G401.6 (cell line): ENCODE measurements at regions not wholly inside any gene's neighbourhood (a gene's known extent, or its start where the extent isn't known, plus 50 kb on each side); places are given as distances from the start of the nearest gene placed in this dataset.
"Not testable (repeated sequence)": the region's sequence is repeated elsewhere in the genome, so short reads cannot be mapped to it uniquely, and the experiment has no call there.

Experiments
- FAIRE-seq: peaks from 2 replicates; lab custom pipeline; 2012; peaks lifted over from hg19 to GRCh38; lab: Jason Lieb, UNC

- peak; percentile 89 for FAIRE-seq
Observed at GRCh38 chr12:105457026-105457425, 126.5 kb downstream of the C12orf75 start.

GRCh38 chr12:105459760-105460330, 129.4 kb downstream of the C12orf75 start:
- FAIRE-seq: peak; percentile 93

GRCh38 chr12:105461271-105461943, 130.9 kb downstream of the C12orf75 start:
- FAIRE-seq: peak; percentile 96

- no peak for FAIRE-seq
Observed at GRCh38 chr12:105461944-105462762, 131.7 kb downstream of the C12orf75 start.

- no peak for FAIRE-seq
Observed at GRCh38 chr12:105462831-105463230, 132.3 kb downstream of the C12orf75 start.

GRCh38 chr12:105464406-105464805, 133.9 kb downstream of the C12orf75 start:
- no peak for FAIRE-seq

GRCh38 chr12:105466231-105466900, 135.9 kb downstream of the C12orf75 start:
- no peak for FAIRE-seq

GRCh38 chr12:105466901-105467598, 136.6 kb downstream of the C12orf75 start:
- FAIRE-seq: peak; percentile 98

- FAIRE-seq: peak; percentile 78
Observed at GRCh38 chr12:105467710-105468366, 137.3 kb downstream of the C12orf75 start.

- FAIRE-seq: peak; percentile 17
Observed at GRCh38 chr12:105468464-105468863, 138.0 kb downstream of the C12orf75 start.

- FAIRE-seq: no peak
Observed at GRCh38 chr12:105469211-105469610, 138.7 kb downstream of the C12orf75 start.

- FAIRE-seq: no peak
Observed at GRCh38 chr12:105469701-105470100, 139.2 kb downstream of the C12orf75 start.

GRCh38 chr12:105470102-105470501, 139.6 kb downstream of the C12orf75 start:
- FAIRE-seq: no peak

- no peak for FAIRE-seq
Observed at GRCh38 chr12:105470601-105471000, 140.1 kb downstream of the C12orf75 start.

- no peak for FAIRE-seq
Observed at GRCh38 chr12:105474672-105475071, 144.2 kb downstream of the C12orf75 start.

- no peak for FAIRE-seq
Observed at GRCh38 chr12:105476616-105477015, 146.1 kb downstream of the C12orf75 start.

- no peak for FAIRE-seq
Observed at GRCh38 chr12:105477873-105478272, 147.4 kb downstream of the C12orf75 start.

GRCh38 chr12:105478788-105479187, 148.3 kb downstream of the C12orf75 start:
- FAIRE-seq: not testable (repeated sequence)

GRCh38 chr12:105479710-105480109, 149.2 kb downstream of the C12orf75 start:
- no peak for FAIRE-seq

- FAIRE-seq: peak; percentile 99
Observed at GRCh38 chr12:105480162-105480561, 149.7 kb downstream of the C12orf75 start.
